GM10266 (cell line): ENCODE measurements at regions not wholly inside any gene's neighbourhood (a gene's known extent, or its start where the extent isn't known, plus 50 kb on each side); places are given as distances from the start of the nearest gene placed in this dataset.
"Not testable (repeated sequence)": the region's sequence is repeated elsewhere in the genome, so short reads cannot be mapped to it uniquely, and the experiment has no call there.

ENCODE experiments used
- DNase-seq: peaks from one replicate; pipeline ENCODE4 v3.0.0; 2012; ENCODE audit errors: extremely low spot score
- CTCF ChIP-seq: IDR thresholded peaks from 2 replicates; pipeline ENCODE4 v1.5.1; 2012; ENCODE audit warnings: mild to moderate bottlenecking, low read depth; ENCODE audit not compliant: control insufficient read depth, insufficient read depth; ENCODE audit errors: missing control alignments

GRCh38 chrX:134045372-134045771 lies 60.0 kb upstream of the GPC3 start:
- DNase-seq: not testable (repeated sequence)

- not testable (repeated sequence) for DNase-seq
These were observed 81.7 kb upstream of the GPC3 start for GRCh38 chrX:134067107-134067506.

GRCh38 chrX:134071899-134072298 lies 86.5 kb upstream of the GPC3 start:
- DNase-seq: not testable (repeated sequence)

DNA sequence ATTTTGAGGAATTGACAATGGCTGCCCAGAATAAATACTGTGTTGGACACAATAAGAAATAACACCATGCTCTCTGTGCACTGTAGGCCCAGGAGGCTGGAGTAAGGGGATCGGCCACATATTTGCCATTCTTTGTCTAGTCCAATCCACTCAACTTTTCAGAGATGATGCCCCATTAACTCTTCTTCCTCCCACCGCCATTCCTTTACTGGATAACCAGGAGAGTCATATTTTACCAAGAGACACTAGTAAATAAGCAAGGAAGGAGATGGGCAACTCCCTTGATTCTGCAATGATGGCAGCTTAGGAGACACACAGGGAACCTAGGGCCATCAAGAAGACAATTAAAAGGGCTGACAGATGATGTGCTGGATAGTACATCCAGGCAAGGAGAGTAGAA lies 87.9 kb upstream of the GPC3 start:
- TF ChIP-seq CTCF: no peak
- DNase-seq: no peak

DNA sequence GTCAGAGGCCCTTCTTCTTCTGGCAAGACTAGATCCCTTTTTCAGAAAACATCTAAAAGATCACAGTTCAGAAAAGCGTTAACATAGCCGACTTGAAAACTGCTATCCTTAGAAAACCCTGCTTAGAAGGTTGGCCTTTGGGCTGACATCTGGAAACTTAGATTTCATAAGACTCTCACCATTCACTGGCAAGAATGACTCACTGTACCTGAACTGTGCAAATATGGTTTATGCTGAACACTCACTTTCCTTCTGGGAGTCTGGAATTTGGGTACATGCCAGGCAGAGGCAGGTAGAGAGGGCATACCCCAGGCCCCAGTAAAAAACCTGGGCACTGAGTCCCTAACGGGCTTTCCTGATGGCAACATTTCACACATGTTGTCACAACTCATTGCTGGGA lies 88.8 kb upstream of the GPC3 start:
- no peak for DNase-seq
- TF ChIP-seq CTCF: no peak

DNA sequence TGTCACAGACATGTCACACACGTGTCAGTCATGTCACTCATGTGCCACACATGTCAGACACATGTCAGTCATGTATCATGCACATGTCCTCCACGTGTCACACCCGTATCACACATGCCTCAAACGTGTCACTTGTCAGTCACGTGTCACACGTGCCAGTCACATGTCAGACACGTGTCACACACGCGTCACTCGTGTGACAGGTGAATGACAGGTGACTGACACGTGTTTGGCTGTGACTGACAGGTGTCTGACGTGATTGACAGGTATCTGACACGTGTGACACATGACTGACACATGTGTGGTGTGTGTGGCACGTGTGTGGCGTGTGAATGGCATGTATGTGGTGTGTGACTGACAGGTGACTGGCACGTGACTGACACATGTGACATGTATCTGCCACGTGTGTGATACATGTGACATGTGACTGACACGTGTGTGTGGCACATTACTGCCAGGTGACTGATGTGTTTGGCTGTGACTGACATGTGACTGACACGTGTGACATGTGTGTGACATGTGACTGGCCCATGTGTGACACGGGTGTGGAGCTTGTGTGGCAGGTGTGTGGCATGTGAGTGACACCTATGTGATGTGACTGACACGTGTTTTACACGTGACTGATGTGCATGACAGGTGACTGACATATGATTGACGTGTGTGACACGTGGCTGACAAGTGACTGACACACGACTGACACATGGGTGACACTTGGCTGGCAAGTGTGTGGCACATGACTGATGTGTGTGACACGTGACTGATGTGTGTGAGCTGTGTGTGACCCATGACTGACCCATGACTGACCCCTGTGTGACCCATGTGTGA lies 90.7 kb upstream of the GPC3 start:
- DNase-seq: no peak
- no peak for TF ChIP-seq CTCF

- TF ChIP-seq CTCF: no peak
- no peak for DNase-seq
These were observed 110.0 kb upstream of the GPC3 start for GRCh38 chrX:134095366-134095765.

DNA sequence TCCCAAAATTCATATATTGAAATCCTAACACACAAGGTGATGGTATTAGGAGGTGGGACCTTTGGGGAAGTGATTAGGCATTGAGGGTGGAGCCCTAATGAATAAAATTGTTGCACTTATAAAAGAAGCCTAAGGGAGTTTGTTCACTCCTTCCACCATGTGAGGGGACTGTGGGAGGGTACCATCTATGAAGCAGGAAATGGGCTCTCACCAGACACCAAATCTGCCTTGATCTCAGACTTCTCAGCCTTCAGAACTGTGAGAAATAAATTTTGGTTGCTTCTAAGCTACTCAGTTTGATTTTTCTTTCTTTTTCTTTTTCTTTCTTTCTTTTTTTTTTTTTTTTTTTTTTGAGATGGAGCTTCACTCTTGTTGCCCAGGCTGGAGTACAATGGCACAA lies 116.2 kb upstream of the GPC3 start:
- DNase-seq: no peak
- no peak for TF ChIP-seq CTCF

- no peak for DNase-seq
- TF ChIP-seq CTCF: no peak
These were observed 121.7 kb upstream of the CCDC160 start for GRCh38 chrX:134115270-134115669.
